Small intestine (tissue), 7 donors: ENCODE measurements at regions not wholly inside any gene's neighbourhood (a gene's known extent, or its start where the extent isn't known, plus 50 kb on each side); places are given as distances from the start of the nearest gene placed in this dataset.

Experiments used
- DNase-seq, 2 donors: peaks; one replicate each; pipeline versions ENCODE4 v3.0.0 to v3.0.0-alpha.2; 2013
- FAIRE-seq: peaks from 2 replicates; lab custom pipeline; 2012; peaks lifted over from hg19 to GRCh38; lab: Jason Lieb, UNC
- H3K27ac ChIP-seq, 3 donors: one replicate each; pipeline ENCODE4 v1.5.1; 2013; ENCODE audit warnings: low read length in 2 of 3, mild to moderate bottlenecking in 2 of 3, control low read depth in 1 of 3, inconsistent platforms in 1 of 3, low read depth in 1 of 3, moderate library complexity in 1 of 3
- H3K27me3 ChIP-seq, 3 donors: one replicate each; pipeline ENCODE4 v1.6.1; 2013; ENCODE audit warnings: low read length in 3 of 3, inconsistent platforms in 1 of 3; ENCODE audit not compliant: control insufficient read depth in 3 of 3, insufficient read depth in 3 of 3
- H3K36me3 ChIP-seq, 3 donors: one replicate each; pipeline ENCODE4 v1.6.1; 2013; ENCODE audit warnings: low read length in 3 of 3, inconsistent platforms in 1 of 3, low read depth in 1 of 3, mild to moderate bottlenecking in 1 of 3, moderate library complexity in 1 of 3; ENCODE audit not compliant: control insufficient read depth in 3 of 3, insufficient read depth in 2 of 3
- H3K4me1 ChIP-seq, 3 donors: one replicate each; pipeline ENCODE4 v1.6.1; 2013; ENCODE audit warnings: low read length in 2 of 3, inconsistent platforms in 1 of 3, low read depth in 1 of 3, mild to moderate bottlenecking in 1 of 3, moderate library complexity in 1 of 3; ENCODE audit not compliant: control insufficient read depth in 3 of 3, insufficient read depth in 2 of 3
- H3K4me3 ChIP-seq, 3 donors: one replicate each; pipeline ENCODE4 v1.5.1; 2013; ENCODE audit warnings: low read length in 3 of 3, control low read depth in 1 of 3, inconsistent platforms in 1 of 3, low read depth in 1 of 3, mild to moderate bottlenecking in 1 of 3, moderate library complexity in 1 of 3
- H3K9me3 ChIP-seq, 2 donors: one replicate each; pipeline ENCODE4 v1.6.1; 2013; ENCODE audit warnings: low read depth in 1 of 2, low read length in 1 of 2; ENCODE audit not compliant: control insufficient read depth in 2 of 2, insufficient read depth in 1 of 2
- WGBS, 3 donors: extraction: QIAGEN DNeasy Blood & Tissue Kit; methylation state at CpG; one replicate each; pipeline ENCODE4 v1.1.7; 2013; 5-methylcytosine and 5-hydroxymethylcytosine counted together
- donor health status: healthy with polysubstance abuse.
- donor health status: control.
- donor health status: control.
- donor health status: Bipolar disorder and iron deficiency.
- donor health status: healthy.

DNA sequence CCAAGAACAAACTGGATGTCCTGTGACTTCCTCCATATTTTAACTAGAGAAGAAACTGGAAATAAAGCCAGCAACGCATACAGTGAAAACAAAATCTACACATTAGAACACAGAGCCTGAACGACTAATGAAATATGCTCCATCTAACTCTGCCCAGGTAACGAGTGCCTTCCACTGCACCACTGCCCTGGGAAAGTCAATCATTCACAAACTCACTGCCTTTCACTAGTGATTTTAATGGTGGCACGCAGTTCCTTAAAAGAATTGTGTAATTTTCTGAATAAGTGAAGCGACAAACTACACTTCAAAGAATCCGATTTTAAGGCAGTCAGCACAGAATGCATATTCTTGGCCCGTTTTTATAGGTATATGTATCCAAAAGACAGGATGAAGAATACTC, 416.0 kb downstream of the SHQ1 start:
- no peak overlapping the region for H3K27ac ChIP-seq
- no peak for FAIRE-seq
- H3K27me3 ChIP-seq, result no peaks in the 10 kb centered on the region
- DNase-seq, result no peak
- peaks cover 0 to 2% (median 0%) of the 10 kb centered on the region in 3 donors for H3K4me1 ChIP-seq
- H3K4me3 ChIP-seq, result no peak overlapping the region
- peaks cover 0 to 2% (median 0%) of the 10 kb centered on the region in 3 donors for H3K36me3 ChIP-seq
- H3K9me3 ChIP-seq, result no peaks in the 10 kb centered on the region
- WGBS, 3 donors, result 87 to 88% (median 87%) methylated on average over 7 of the region's 7 CpGs

GRCh38 chr3:72429589-72430353, 418.5 kb downstream of the SHQ1 start:
- Histone ChIP-seq H3K27ac (no peak overlapping the region), H3K4me3 (no peak overlapping the region), H3K4me1 (peaks cover 0 to 5% (median 3%) of the 10 kb centered on the region in 3 donors), H3K9me3 (no peaks in the 10 kb centered on the region), H3K27me3 (no peaks in the 10 kb centered on the region), H3K36me3 (peaks cover 0 to 2% (median 0%) of the 10 kb centered on the region in 3 donors)
- FAIRE-seq (no peak), DNase-seq (no peak)
- 64 to 67% (median 67%) methylated on average over 4 of the region's 4 CpGs for WGBS, 3 donors

- H3K27ac ChIP-seq, result no peak overlapping the region
- H3K27me3 ChIP-seq, result no peaks in the 10 kb centered on the region
- H3K9me3 ChIP-seq, result no peaks in the 10 kb centered on the region
- no peak for DNase-seq
- peaks cover 0 to 2% (median 0%) of the 10 kb centered on the region in 3 donors for H3K36me3 ChIP-seq
- H3K4me1 ChIP-seq, result peaks cover 0 to 5% (median 3%) of the 10 kb centered on the region in 3 donors
- 71 to 75% (median 73%) methylated on average over 4 of the region's 4 CpGs for WGBS, 3 donors
- no peak for FAIRE-seq
- H3K4me3 ChIP-seq, result no peak overlapping the region
These were observed 419.4 kb downstream of the SHQ1 start for GRCh38 chr3:72428803-72429202.

DNA sequence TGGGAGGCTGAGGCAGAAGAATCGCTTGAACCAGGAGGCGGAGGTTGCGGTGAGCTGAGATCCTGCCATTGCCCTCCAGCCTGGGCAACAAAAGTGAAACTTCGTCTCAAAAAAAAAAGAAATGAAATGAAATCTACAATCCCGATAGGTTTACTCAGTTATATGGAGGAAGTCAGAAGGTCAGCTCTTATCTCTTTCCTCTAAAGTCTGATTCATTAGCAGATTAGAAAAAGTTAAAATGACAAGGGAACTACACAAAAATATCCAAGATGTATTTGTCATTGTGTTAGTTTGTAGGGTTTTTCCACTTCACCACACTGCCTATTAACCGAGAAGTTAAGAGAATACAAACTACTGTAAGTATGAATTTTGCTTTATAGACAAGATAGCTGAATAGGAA, 420.6 kb downstream of the SHQ1 start:
- Histone ChIP-seq H3K36me3 (peaks cover 0 to 3% (median 2%) of the 10 kb centered on the region in 3 donors), H3K4me3 (no peak overlapping the region), H3K27ac (no peak overlapping the region), H3K9me3 (no peaks in the 10 kb centered on the region), H3K27me3 (no peaks in the 10 kb centered on the region), H3K4me1 (peaks cover 0 to 5% (median 3%) of the 10 kb centered on the region in 3 donors)
- FAIRE-seq (peak; percentile 5), DNase-seq (no peak)
- 60 to 66% (median 62%) methylated on average over 6 of the region's 6 CpGs for WGBS, 3 donors

- Histone ChIP-seq H3K4me3 (no peak overlapping the region), H3K36me3 (peaks cover 0 to 3% (median 2%) of the 10 kb centered on the region in 3 donors), H3K4me1 (peaks cover 0 to 5% (median 3%) of the 10 kb centered on the region in 3 donors), H3K9me3 (no peaks in the 10 kb centered on the region), H3K27me3 (no peaks in the 10 kb centered on the region), H3K27ac (no peak overlapping the region)
- DNase-seq (no peak), FAIRE-seq (no peak)
- 55 to 64% (median 63%) methylated on average over 2 of the region's 2 CpGs for WGBS, 3 donors
These were observed 421.4 kb downstream of the SHQ1 start for GRCh38 chr3:72426618-72427397.

- no peak overlapping the region for H3K27ac ChIP-seq
- FAIRE-seq, result no peak
- H3K4me3 ChIP-seq, result no peak overlapping the region
- DNase-seq, result no peak
- WGBS, 3 donors, result 86 to 88% (median 87%) methylated on average over 3 of the region's 3 CpGs
- peaks cover 0 to 5% (median 3%) of the 10 kb centered on the region in 3 donors for H3K4me1 ChIP-seq
- H3K27me3 ChIP-seq, result no peaks in the 10 kb centered on the region
- peaks cover 0 to 3% (median 0%) of the 10 kb centered on the region in 3 donors for H3K36me3 ChIP-seq
- peaks cover 0 to 7% of the 10 kb centered on the region in 2 donors for H3K9me3 ChIP-seq
These were observed 424.6 kb downstream of the SHQ1 start for GRCh38 chr3:72423643-72424042.

DNA sequence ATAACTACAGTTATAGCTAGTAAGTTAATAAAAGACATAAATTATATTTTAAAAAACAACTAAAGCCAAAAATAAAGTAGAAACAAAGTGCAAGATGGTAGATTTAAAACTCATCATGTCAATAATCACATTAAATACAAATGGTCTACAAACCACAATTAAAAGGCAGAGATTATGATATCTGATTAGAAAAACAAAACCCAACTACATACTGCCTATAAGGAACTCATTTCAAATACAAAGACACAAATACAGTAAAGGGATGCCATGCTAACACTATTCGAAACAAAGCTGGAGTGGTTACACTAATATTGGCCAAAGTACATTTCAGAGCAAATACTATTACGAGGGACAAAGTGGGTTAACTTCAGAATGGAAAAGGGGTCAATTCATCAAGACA, 426.5 kb downstream of the SHQ1 start:
- H3K27me3 ChIP-seq, result no peaks in the 10 kb centered on the region
- DNase-seq (no peak), FAIRE-seq (no peak)
- peaks cover 0 to 3% (median 0%) of the 10 kb centered on the region in 3 donors for H3K36me3 ChIP-seq
- no peak overlapping the region for H3K4me3 ChIP-seq
- H3K27ac ChIP-seq, result no peak overlapping the region
- peaks cover 0 to 7% of the 10 kb centered on the region in 2 donors for H3K9me3 ChIP-seq
- WGBS, 3 donors, result 98% methylated on average over 2 of the region's 2 CpGs
- H3K4me1 ChIP-seq, result peaks cover 0 to under 1% (median 0%) of the 10 kb centered on the region in 3 donors

- H3K4me1 ChIP-seq, result no peaks in the 10 kb centered on the region
- FAIRE-seq (no peak), DNase-seq (no peak)
- no peaks in the 10 kb centered on the region for H3K27me3 ChIP-seq
- no peak overlapping the region for H3K27ac ChIP-seq
- H3K4me3 ChIP-seq, result no peak overlapping the region
- H3K9me3 ChIP-seq, result peaks cover 0 to 7% of the 10 kb centered on the region in 2 donors
- 92 to 98% (median 95%) methylated on average over 3 of the region's 3 CpGs for WGBS, 3 donors
- H3K36me3 ChIP-seq, result peaks cover 0 to 4% (median 0%) of the 10 kb centered on the region in 3 donors
These were observed 427.1 kb downstream of the SHQ1 start for GRCh38 chr3:72421126-72421525.
